ENCODE measurements at regions not wholly inside any gene's neighbourhood (a gene's known extent, or its start where the extent isn't known, plus 50 kb on each side); places are given as distances from the start of the nearest gene placed in this dataset.
"Not testable (repeated sequence)": the region's sequence is repeated elsewhere in the genome, so short reads cannot be mapped to it uniquely, and the experiment has no call there.

DNA sequence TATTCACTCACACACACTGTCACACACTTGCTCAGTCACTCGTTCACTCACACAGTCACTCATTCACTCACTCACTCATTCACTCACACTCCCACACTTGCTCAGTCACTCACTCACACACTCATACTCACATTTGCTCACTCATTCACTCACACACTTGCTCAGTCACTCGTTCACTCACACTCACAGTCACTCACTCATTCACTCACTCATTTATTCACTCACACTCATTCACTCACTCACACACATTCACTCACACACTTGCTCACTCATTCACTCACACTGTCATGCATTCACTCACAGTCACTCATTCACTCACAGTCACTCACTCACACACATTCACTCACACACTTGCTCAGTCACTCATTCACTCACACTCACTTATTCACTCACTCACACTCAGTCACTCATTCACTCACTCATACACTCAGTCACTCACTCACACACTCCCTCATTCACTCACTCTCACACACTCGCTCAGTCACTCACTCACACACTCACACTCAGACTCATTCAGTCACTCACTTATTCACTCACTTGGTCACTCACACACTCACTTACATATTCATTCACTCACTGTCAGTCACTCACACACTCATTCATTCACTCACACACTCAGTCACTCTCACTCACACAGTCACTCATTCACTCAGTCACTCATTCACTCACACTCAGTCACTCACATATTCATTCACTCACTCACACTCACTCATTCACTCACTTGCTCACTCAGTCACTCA is 167.0 kb upstream of the C1orf174 start:
- no peak for DNase-seq
- TF ChIP-seq POLR2A (IDR thresholded peaks at IDR 0.05; ENCODE audit: low read length) (no peak), GATA1 (IDR thresholded peaks at IDR 0.05; ENCODE audit: low read depth, low read length) (no peak)

GRCh38 chr1:4068076-4068475 is 168.0 kb upstream of the C1orf174 start:
- TF ChIP-seq GATA1 (IDR thresholded peaks at IDR 0.05; ENCODE audit: low read depth, low read length) = no peak
- no peak for DNase-seq

DNA sequence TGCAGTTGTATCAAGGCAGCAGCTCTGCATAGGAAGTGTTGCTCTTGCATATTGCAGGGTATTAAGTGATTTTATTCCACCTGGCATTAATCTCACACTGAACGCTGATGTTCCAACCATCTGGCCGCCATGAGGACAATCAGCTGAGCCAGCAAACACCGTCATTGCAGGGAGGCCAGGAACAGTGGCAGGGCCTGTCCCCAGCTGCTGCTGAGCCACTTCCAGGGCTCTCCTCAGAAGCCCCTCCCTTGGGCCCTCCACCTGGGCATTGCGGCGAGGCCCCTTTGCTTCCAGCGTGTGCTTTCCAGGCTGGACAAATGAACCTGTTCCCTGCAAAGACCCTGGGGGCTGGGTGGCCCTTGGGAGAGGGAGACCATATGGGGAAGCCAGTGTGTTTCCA is 171.6 kb upstream of the C1orf174 start:
- TF ChIP-seq POLR2A (IDR thresholded peaks at IDR 0.05; ENCODE audit: low read length) (no peak), GATA1 (IDR thresholded peaks at IDR 0.05; ENCODE audit: low read depth, low read length) (no peak)
- no peak for DNase-seq

- TF ChIP-seq GATA1 (IDR thresholded peaks at IDR 0.05; ENCODE audit: low read depth, low read length) = no peak
- TF ChIP-seq POLR2A (IDR thresholded peaks at IDR 0.05; ENCODE audit: low read length) = no peak
- DNase-seq = no peak
Observed at GRCh38 chr1:4072481-4073153, 172.5 kb upstream of the C1orf174 start.

- TF ChIP-seq GATA1 (IDR thresholded peaks at IDR 0.05; ENCODE audit: low read depth, low read length) (no peak), POLR2A (IDR thresholded peaks at IDR 0.05; ENCODE audit: low read length) (no peak)
- no peak for DNase-seq
Observed at GRCh38 chr1:4075436-4076225, 175.6 kb upstream of the C1orf174 start.

DNA sequence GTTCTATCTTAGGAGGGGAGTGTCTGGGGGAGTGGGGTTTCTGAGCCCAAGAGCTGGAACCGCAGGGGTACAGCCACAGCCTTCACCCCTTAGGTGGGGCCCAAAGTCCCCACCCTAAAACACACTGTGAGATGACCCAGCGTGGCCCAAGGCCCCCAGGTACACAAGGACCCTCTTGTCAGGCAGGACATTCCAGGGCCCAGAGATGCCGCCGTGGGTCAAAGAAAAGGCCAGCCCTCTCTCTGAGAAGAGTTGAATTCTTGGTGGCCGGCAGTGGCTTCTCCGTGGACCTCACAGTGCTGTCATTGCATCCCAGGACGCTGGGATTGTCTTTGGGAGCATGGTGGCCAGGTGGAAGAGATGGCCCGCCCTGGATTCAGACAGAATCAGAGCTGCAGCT is 176.3 kb upstream of the C1orf174 start:
- DNase-seq = no peak
- TF ChIP-seq POLR2A (IDR thresholded peaks at IDR 0.05; ENCODE audit: low read length) = no peak
- TF ChIP-seq GATA1 (IDR thresholded peaks at IDR 0.05; ENCODE audit: low read depth, low read length) = no peak

DNA sequence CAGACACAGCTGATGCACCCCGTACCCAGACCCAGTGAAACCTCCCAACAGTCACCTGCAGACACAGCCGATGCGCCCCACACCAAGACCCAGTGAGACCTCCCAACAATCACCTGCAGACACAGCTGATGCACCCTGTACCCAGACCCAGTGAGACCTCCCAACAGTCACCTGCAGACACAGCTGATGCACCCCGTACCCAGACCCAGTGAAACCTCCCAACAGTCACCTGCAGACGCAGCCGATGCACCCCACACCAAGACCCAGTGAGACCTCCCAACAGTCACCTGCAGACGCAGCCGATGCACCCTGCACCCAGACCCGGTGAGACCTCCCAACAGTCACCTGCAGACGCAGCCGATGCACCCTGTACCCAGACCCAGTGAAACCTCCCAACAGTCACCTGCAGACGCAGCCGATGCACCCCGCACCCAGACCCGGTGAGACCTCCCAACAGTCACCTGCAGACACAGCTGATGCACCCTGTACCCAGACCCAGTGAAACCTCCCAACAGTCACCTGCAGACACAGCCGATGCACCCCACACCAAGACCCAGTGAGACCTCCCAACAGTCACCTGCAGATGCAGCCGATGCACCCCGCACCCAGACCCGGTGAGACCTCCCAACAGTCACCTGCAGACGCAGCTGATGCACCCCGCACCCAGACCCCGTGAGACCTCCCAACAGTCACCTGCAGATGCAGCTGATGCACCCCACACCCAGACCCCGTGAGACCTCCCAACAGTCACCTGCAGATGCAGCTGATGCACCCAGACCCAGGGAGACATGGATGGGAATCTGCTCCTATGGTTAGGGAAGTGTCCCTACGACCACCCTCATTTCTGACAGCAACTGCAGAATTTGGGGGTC is 178.3 kb upstream of the C1orf174 start:
- DNase-seq = not testable (repeated sequence)

- no peak for DNase-seq
Observed at GRCh38 chr1:4079815-4080214, 179.7 kb upstream of the C1orf174 start.

GRCh38 chr1:4081806-4082711 is 182.0 kb upstream of the C1orf174 start:
- no peak for TF ChIP-seq GATA1 (IDR thresholded peaks at IDR 0.05; ENCODE audit: low read depth, low read length)
- no peak for TF ChIP-seq POLR2A (IDR thresholded peaks at IDR 0.05; ENCODE audit: low read length)
- no peak for DNase-seq

More at GRCh38 chr1:4079815-4080214, 179.7 kb upstream of the C1orf174 start:
- TF ChIP-seq GATA1 (IDR thresholded peaks at IDR 0.05; ENCODE audit: low read depth, low read length) = no peak
- no peak for TF ChIP-seq POLR2A (IDR thresholded peaks at IDR 0.05; ENCODE audit: low read length)

DNA sequence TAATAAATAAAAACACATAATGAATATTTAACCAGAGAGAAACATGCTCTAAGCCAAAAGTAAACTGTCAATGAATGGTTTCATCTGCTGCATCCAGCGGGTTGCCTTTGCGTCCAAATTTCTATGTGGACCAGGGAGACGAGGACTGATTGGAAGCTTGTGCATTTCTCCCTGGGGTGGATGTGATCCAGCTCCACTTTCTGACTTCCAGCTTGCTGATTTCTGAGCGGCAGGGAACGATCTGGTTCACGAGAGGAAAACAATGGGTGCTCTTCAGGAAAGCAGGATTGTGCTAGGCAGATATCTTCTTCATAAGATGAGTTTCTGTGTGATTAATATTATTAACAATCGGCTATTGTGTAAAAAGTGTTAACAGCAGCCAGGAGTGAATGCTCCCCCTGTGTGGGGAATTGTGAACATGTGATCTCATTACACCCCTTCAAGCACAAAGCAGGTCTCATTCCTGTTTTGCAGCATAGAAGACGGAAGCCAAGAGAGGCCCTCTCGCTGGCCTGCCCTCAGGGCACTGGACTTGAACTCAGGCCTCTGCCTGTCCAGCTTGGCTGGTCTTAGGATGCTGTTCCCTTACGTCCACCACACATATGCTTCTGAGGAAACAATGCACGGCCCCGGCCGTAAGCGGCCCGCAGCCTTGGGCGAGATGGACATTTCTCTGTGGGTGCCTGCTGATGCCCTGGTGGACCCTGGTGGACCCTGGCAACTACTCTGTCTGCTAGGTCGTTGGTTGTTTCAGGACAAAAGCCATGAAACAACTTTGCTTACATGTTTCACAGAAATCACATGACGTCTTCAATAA is 183.4 kb upstream of the C1orf174 start:
- no peak for DNase-seq
- TF ChIP-seq POLR2A (IDR thresholded peaks at IDR 0.05; ENCODE audit: low read length) (no peak), GATA1 (IDR thresholded peaks at IDR 0.05; ENCODE audit: low read depth, low read length) (no peak)

DNA sequence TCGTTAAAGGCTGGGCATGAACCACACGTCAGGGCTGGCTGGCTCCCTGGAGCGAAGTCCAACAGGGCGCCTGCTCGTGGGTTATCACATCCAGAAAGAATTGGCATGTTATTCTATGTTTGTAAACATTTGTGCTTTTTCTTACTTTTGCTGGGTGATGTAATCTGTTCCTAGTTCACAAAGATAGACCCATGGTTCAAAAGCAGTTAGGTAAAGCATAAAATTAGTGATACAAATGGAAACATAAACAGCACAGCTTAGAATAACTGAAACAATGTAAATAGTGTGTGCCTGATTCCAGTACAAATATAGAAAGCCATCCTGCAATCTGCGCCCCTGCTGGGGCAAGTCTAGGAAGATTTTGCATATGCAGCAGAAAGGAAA is 184.0 kb upstream of the C1orf174 start:
- no peak for DNase-seq
- no peak for TF ChIP-seq GATA1 (IDR thresholded peaks at IDR 0.05; ENCODE audit: low read depth, low read length)
- TF ChIP-seq POLR2A (IDR thresholded peaks at IDR 0.05; ENCODE audit: low read length) = no peak

DNA sequence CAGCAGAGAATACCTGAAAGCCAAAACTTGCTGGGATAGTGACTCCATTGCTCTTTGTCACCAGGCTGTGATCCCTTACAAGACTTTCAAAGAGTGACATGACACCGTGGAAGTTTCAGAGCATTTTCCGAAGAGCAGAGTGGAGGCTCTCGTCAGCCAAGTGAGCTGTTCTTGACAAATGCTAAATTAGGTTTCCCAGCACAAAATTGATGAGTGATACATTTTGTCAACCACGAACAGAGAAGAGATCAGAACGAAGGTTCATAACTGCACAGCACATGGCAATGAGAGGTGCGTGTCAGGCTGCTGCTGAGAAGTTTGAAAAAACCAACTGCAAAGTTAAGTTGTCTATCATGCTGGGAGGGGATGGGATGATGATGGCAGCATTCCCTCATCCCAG is 184.4 kb upstream of the C1orf174 start:
- DNase-seq = no peak
- TF ChIP-seq GATA1 (IDR thresholded peaks at IDR 0.05; ENCODE audit: low read depth, low read length) (no peak), POLR2A (IDR thresholded peaks at IDR 0.05; ENCODE audit: low read length) (no peak)

All from erythroblast (primary cell).